HG03039 (cell line): ENCODE measurements at regions not wholly inside any gene's neighbourhood (a gene's known extent, or its start where the extent isn't known, plus 50 kb on each side); places are given as distances from the start of the nearest gene placed in this dataset.
"Not testable (repeated sequence)": the region's sequence is repeated elsewhere in the genome, so short reads cannot be mapped to it uniquely, and the experiment has no call there.

Experiments used
- ATAC-seq: cut with Tn5 transposase; IDR thresholded peaks from one replicate; pipeline ENCODE4 v1.9.1; 2021; ENCODE audit warnings: mild to moderate bottlenecking, moderate library complexity; ENCODE audit not compliant: unreplicated experiment

GRCh38 chr7:120110169-120110568 is 162.8 kb upstream of the KCND2 start:
- ATAC-seq = no peak

- no peak for ATAC-seq
These were observed 158.3 kb upstream of the KCND2 start for GRCh38 chr7:120114626-120115025.

- ATAC-seq = no peak
These were observed 149.4 kb upstream of the KCND2 start for GRCh38 chr7:120123528-120123927.

- ATAC-seq = no peak
These were observed 141.7 kb upstream of the KCND2 start for GRCh38 chr7:120131096-120131839.

GRCh38 chr7:120138497-120138896 is 134.5 kb upstream of the KCND2 start:
- no peak for ATAC-seq

GRCh38 chr7:120156476-120156875 is 116.5 kb upstream of the KCND2 start:
- ATAC-seq = no peak

- ATAC-seq = no peak
These were observed 112.8 kb upstream of the KCND2 start for GRCh38 chr7:120160166-120160565.

GRCh38 chr7:120163449-120163848 is 109.5 kb upstream of the KCND2 start:
- ATAC-seq = no peak

GRCh38 chr7:120165227-120165626 is 107.7 kb upstream of the KCND2 start:
- ATAC-seq = no peak

GRCh38 chr7:120168066-120168465 is 104.9 kb upstream of the KCND2 start:
- ATAC-seq = no peak

GRCh38 chr7:120169996-120170783 is 102.8 kb upstream of the KCND2 start:
- ATAC-seq = no peak

- ATAC-seq = no peak
These were observed 102.1 kb upstream of the KCND2 start for GRCh38 chr7:120170834-120171233.

- no peak for ATAC-seq
These were observed 101.6 kb upstream of the KCND2 start for GRCh38 chr7:120171406-120171805.

- no peak for ATAC-seq
These were observed 92.8 kb upstream of the KCND2 start for GRCh38 chr7:120180221-120180620.

GRCh38 chr7:120181499-120181898 is 91.5 kb upstream of the KCND2 start:
- ATAC-seq = no peak

GRCh38 chr7:120184866-120185265 is 88.1 kb upstream of the KCND2 start:
- no peak for ATAC-seq

- no peak for ATAC-seq
These were observed 86.9 kb upstream of the KCND2 start for GRCh38 chr7:120185940-120186682.

GRCh38 chr7:120186688-120187087 is 86.3 kb upstream of the KCND2 start:
- no peak for ATAC-seq

GRCh38 chr7:120189623-120190022 is 83.4 kb upstream of the KCND2 start:
- no peak for ATAC-seq

- ATAC-seq = no peak
These were observed 82.9 kb upstream of the KCND2 start for GRCh38 chr7:120190109-120190508.

GRCh38 chr7:120190566-120190965 is 82.4 kb upstream of the KCND2 start:
- ATAC-seq = no peak

- not testable (repeated sequence) for ATAC-seq
These were observed 81.6 kb upstream of the KCND2 start for GRCh38 chr7:120191423-120191822.
